ENCODE measurements at regions not wholly inside any gene's neighbourhood (a gene's known extent, or its start where the extent isn't known, plus 50 kb on each side); places are given as distances from the start of the nearest gene placed in this dataset.

- H3K79me2 ChIP-seq (ENCODE audit: control insufficient read depth, low read length): no peaks in the 10 kb centered on the region
- peaks cover 12% of the 10 kb centered on the region for H3K27me3 ChIP-seq (ENCODE audit: control insufficient read depth, low read length)
- H3F3A ChIP-seq (ENCODE audit: control insufficient read depth, insufficient read depth): no peaks in the 10 kb centered on the region
- no peaks in the 10 kb centered on the region for H3K36me3 ChIP-seq (ENCODE audit: control insufficient read depth, low read length)
- no peaks in the 10 kb centered on the region for H3K9me2 ChIP-seq (replicated peaks; ENCODE audit: control insufficient read depth, low read length)
- H3K27ac ChIP-seq (ENCODE audit: low read depth, low read length): no peak overlapping the region
- no peaks in the 10 kb centered on the region for H4K20me1 ChIP-seq (ENCODE audit: control insufficient read depth, insufficient read depth, low read depth, low read length)
- H3K4me2 ChIP-seq (ENCODE audit: low read length): no peak overlapping the region
- no peak for TF ChIP-seq CTCF (IDR thresholded peaks at IDR 0.05; ENCODE audit: low read depth, low read length, poor library complexity, severe bottlenecking)
- no peaks in the 10 kb centered on the region for H3K9me3 ChIP-seq (ENCODE audit: control insufficient read depth, insufficient read depth, low read length)
- no peaks in the 10 kb centered on the region for H3K4me1 ChIP-seq (ENCODE audit: control insufficient read depth, low read length)
- H3K4me3 ChIP-seq (ENCODE audit: low read length): no peak overlapping the region
Measured at GRCh38 chr2:217703999-217704398, 298.8 kb downstream of the TNS1 start.

- Histone ChIP-seq H3K27me3 (ENCODE audit: control insufficient read depth, low read length) (peaks cover 12% of the 10 kb centered on the region), H3K9me3 (ENCODE audit: control insufficient read depth, insufficient read depth, low read length) (no peaks in the 10 kb centered on the region), H3K4me3 (ENCODE audit: low read length) (no peak overlapping the region), H3K4me2 (ENCODE audit: low read length) (no peak overlapping the region), H3K9me2 (replicated peaks; ENCODE audit: control insufficient read depth, low read length) (no peaks in the 10 kb centered on the region), H3F3A (ENCODE audit: control insufficient read depth, insufficient read depth) (no peaks in the 10 kb centered on the region), H4K20me1 (ENCODE audit: control insufficient read depth, insufficient read depth, low read depth, low read length) (no peaks in the 10 kb centered on the region), H3K79me2 (ENCODE audit: control insufficient read depth, low read length) (no peaks in the 10 kb centered on the region), H3K27ac (ENCODE audit: low read depth, low read length) (no peak overlapping the region), H3K36me3 (ENCODE audit: control insufficient read depth, low read length) (no peaks in the 10 kb centered on the region), H3K4me1 (ENCODE audit: control insufficient read depth, low read length) (no peaks in the 10 kb centered on the region)
- TF ChIP-seq EZH2phosphoT487 (IDR thresholded peaks at IDR 0.05; ENCODE audit: borderline replicate concordance, low read length) (no peak), CTCF (IDR thresholded peaks at IDR 0.05; ENCODE audit: low read depth, low read length, poor library complexity, severe bottlenecking) (no peak)
Measured at GRCh38 chr2:217703102-217703501, 299.7 kb downstream of the TNS1 start.

- Histone ChIP-seq H3K9me2 (replicated peaks; ENCODE audit: control insufficient read depth, low read length) (no peaks in the 10 kb centered on the region), H3K4me1 (ENCODE audit: control insufficient read depth, low read length) (no peaks in the 10 kb centered on the region), H3K4me3 (ENCODE audit: low read length) (no peak overlapping the region), H3K9me3 (ENCODE audit: control insufficient read depth, insufficient read depth, low read length) (no peaks in the 10 kb centered on the region), H3K36me3 (ENCODE audit: control insufficient read depth, low read length) (no peaks in the 10 kb centered on the region), H3K27ac (ENCODE audit: low read depth, low read length) (no peak overlapping the region), H3K79me2 (ENCODE audit: control insufficient read depth, low read length) (no peaks in the 10 kb centered on the region), H3K4me2 (ENCODE audit: low read length) (no peak overlapping the region), H4K20me1 (ENCODE audit: control insufficient read depth, insufficient read depth, low read depth, low read length) (no peaks in the 10 kb centered on the region), H3K27me3 (ENCODE audit: control insufficient read depth, low read length) (peaks cover 12% of the 10 kb centered on the region), H3F3A (ENCODE audit: control insufficient read depth, insufficient read depth) (no peaks in the 10 kb centered on the region)
- TF ChIP-seq EZH2phosphoT487 (IDR thresholded peaks at IDR 0.05; ENCODE audit: borderline replicate concordance, low read length) (no peak), CTCF (IDR thresholded peaks at IDR 0.05; ENCODE audit: low read depth, low read length, poor library complexity, severe bottlenecking) (no peak)
Measured at GRCh38 chr2:217701622-217702021, 301.2 kb downstream of the TNS1 start.

- no peaks in the 10 kb centered on the region for H3K9me2 ChIP-seq (replicated peaks; ENCODE audit: control insufficient read depth, low read length)
- H3K36me3 ChIP-seq (ENCODE audit: control insufficient read depth, low read length): no peaks in the 10 kb centered on the region
- H3K79me2 ChIP-seq (ENCODE audit: control insufficient read depth, low read length): no peaks in the 10 kb centered on the region
- no peak overlapping the region for H3K4me3 ChIP-seq (ENCODE audit: low read length)
- H4K20me1 ChIP-seq (ENCODE audit: control insufficient read depth, insufficient read depth, low read depth, low read length): no peaks in the 10 kb centered on the region
- no peaks in the 10 kb centered on the region for H3K9me3 ChIP-seq (ENCODE audit: control insufficient read depth, insufficient read depth, low read length)
- H3K27ac ChIP-seq (ENCODE audit: low read depth, low read length): no peak overlapping the region
- peaks cover 8% of the 10 kb centered on the region; the same call in 1 of the 2 replicates for H3K27me3 ChIP-seq (ENCODE audit: control insufficient read depth, low read length)
- H3K4me1 ChIP-seq (ENCODE audit: control insufficient read depth, low read length): no peaks in the 10 kb centered on the region
- no peak overlapping the region for H3K4me2 ChIP-seq (ENCODE audit: low read length)
- TF ChIP-seq CTCF (IDR thresholded peaks at IDR 0.05; ENCODE audit: low read depth, low read length, poor library complexity, severe bottlenecking) (no peak), EZH2phosphoT487 (IDR thresholded peaks at IDR 0.05; ENCODE audit: borderline replicate concordance, low read length) (no peak)
- H3F3A ChIP-seq (ENCODE audit: control insufficient read depth, insufficient read depth): no peaks in the 10 kb centered on the region
Measured at GRCh38 chr2:217698691-217699090, 304.1 kb downstream of the TNS1 start.

All from DOHH2 (cell line).